BJ (cell line): ENCODE measurements at regions not wholly inside any gene's neighbourhood (a gene's known extent, or its start where the extent isn't known, plus 50 kb on each side); places are given as distances from the start of the nearest gene placed in this dataset.

Experiments used
- CTCF ChIA-PET: fragments of 350-600 bp; formaldehyde crosslinking; extraction: SDS; loops from one replicate; lab custom pipeline; 2021; ENCODE audit warnings: antibody characterized with exemption, inconsistent platforms; lab: Yijun Ruan, JAX
- POLR2A ChIA-PET: fragments of 300-600 bp; sonication (Branson Sonifier 250); formaldehyde crosslinking; extraction: SDS; loops from one replicate; lab custom pipeline; 2021; ENCODE audit warnings: antibody characterized with exemption; lab: Charles Lee
- DNase-seq: peaks from one replicate; pipeline ENCODE4 v3.0.0-alpha.2; 2011; ENCODE audit warnings: low read depth
- H3K27me3 ChIP-seq: 2 replicates; pipeline ENCODE4 v1.6.0; 2011; ENCODE audit warnings: low read length; ENCODE audit not compliant: control insufficient read depth, insufficient read depth
- H3K36me3 ChIP-seq: 2 replicates; pipeline ENCODE4 v1.5.1; 2011; ENCODE audit warnings: low read length; ENCODE audit not compliant: control insufficient read depth, insufficient read depth
- H3K4me3 ChIP-seq: 2 replicates; pipeline ENCODE4 v1.5.1; 2011; ENCODE audit warnings: low read depth, mild to moderate bottlenecking, control low read depth, low read length
- CTCF ChIP-seq: IDR thresholded peaks from 2 replicates; pipeline ENCODE4 v1.5.1; 2011; ENCODE audit warnings: low read depth, mild to moderate bottlenecking, control low read depth, inconsistent platforms, low read length, moderate library complexity; ENCODE audit not compliant: insufficient read depth

GRCh38 chr4:62822306-62822705, 1586.9 kb downstream of the TECRL start:
- Histone ChIP-seq H3K36me3 (no peaks in the 10 kb centered on the region), H3K4me3 (no peak overlapping the region), H3K27me3 (no peaks in the 10 kb centered on the region)
- ChIA-PET POLR2A (no interaction called here), CTCF (no interaction called here)
- no peak for TF ChIP-seq CTCF
- no peak for DNase-seq

- CTCF ChIA-PET: no interaction called here
- no peak overlapping the region for H3K4me3 ChIP-seq
- TF ChIP-seq CTCF: no peak
- POLR2A ChIA-PET: no interaction called here
- H3K27me3 ChIP-seq: no peaks in the 10 kb centered on the region
- no peak for DNase-seq
- no peaks in the 10 kb centered on the region for H3K36me3 ChIP-seq
Measured at GRCh38 chr4:62816566-62816965, 1592.7 kb downstream of the TECRL start.

GRCh38 chr4:62814510-62815047, 1594.7 kb downstream of the TECRL start:
- Histone ChIP-seq H3K27me3 (no peaks in the 10 kb centered on the region), H3K4me3 (no peak overlapping the region), H3K36me3 (no peaks in the 10 kb centered on the region)
- POLR2A ChIA-PET: no interaction called here
- no peak for TF ChIP-seq CTCF
- DNase-seq: no peak
- CTCF ChIA-PET: no interaction called here

GRCh38 chr4:62806816-62807215, 1602.4 kb downstream of the TECRL start:
- CTCF ChIA-PET: no interaction called here

GRCh38 chr4:62804075-62804474, 1603.9 kb downstream of the ADGRL3 start:
- H3K4me3 ChIP-seq: no peak overlapping the region
- H3K36me3 ChIP-seq: no peaks in the 10 kb centered on the region
- ChIA-PET POLR2A (no interaction called here), CTCF (no interaction called here)
- DNase-seq: no peak
- no peaks in the 10 kb centered on the region for H3K27me3 ChIP-seq
- TF ChIP-seq CTCF: no peak

More at GRCh38 chr4:62806816-62807215, 1602.4 kb downstream of the TECRL start:
- Histone ChIP-seq H3K36me3 (no peaks in the 10 kb centered on the region), H3K27me3 (no peaks in the 10 kb centered on the region), H3K4me3 (no peak overlapping the region)
- DNase-seq: no peak
- TF ChIP-seq CTCF: no peak
- POLR2A ChIA-PET: no interaction called here
